HEK293 (cell line): ENCODE measurements at regions not wholly inside any gene's neighbourhood (a gene's known extent, or its start where the extent isn't known, plus 50 kb on each side); places are given as distances from the start of the nearest gene placed in this dataset.

Source experiments
- CTCF ChIA-PET: fragments of 350-600 bp; formaldehyde crosslinking; extraction: SDS; loops from one replicate; lab custom pipeline; 2021; ENCODE audit warnings: antibody characterized with exemption; lab: Yijun Ruan, JAX
- POLR2A ChIA-PET: fragments of 300-600 bp; formaldehyde crosslinking; extraction: SDS; loops from one replicate; lab custom pipeline; 2020; ENCODE audit warnings: antibody characterized with exemption, inconsistent platforms; lab: Yijun Ruan, JAX
- H3K27ac ChIP-seq: fragments of 200-500 bp; sonication (Bioruptor generic); 2 replicates; pipeline ENCODE4 v1.5.1; 2014; ENCODE audit warnings: low read depth, low read length, control low read depth, inconsistent platforms; ENCODE audit errors: extremely low read depth
- H3K36me3 ChIP-seq, 2 experiments: fragments of 200-500 bp in 1 of 2; sonication (Bioruptor generic) in 1 of 2; 1 replicate in 1 of 2; 2 replicates in 1 of 2; pipeline ENCODE4 v1.5.1; 2014 to 2017; ENCODE audit warnings: inconsistent platforms in 2 of 2, low read length in 2 of 2; ENCODE audit not compliant: control insufficient read depth in 2 of 2, insufficient read depth in 1 of 2
- H3K4me1 ChIP-seq: fragments of 200-500 bp; sonication (Bioruptor generic); 2 replicates; pipeline ENCODE4 v1.5.1; 2014; ENCODE audit warnings: mild to moderate bottlenecking, low read length, inconsistent platforms; ENCODE audit not compliant: control insufficient read depth, insufficient read depth
- H3K4me3 ChIP-seq: 2 replicates; pipeline ENCODE4 v1.5.1; 2011; ENCODE audit warnings: low read depth, mild to moderate bottlenecking, control low read depth, low read length, moderate library complexity
- H3K9me3 ChIP-seq: fragments of 200-500 bp; sonication (Bioruptor generic); 2 replicates; pipeline ENCODE4 v1.5.1; 2014; ENCODE audit warnings: low read depth, low read length, inconsistent platforms; ENCODE audit not compliant: control insufficient read depth, insufficient read depth
- MEIS1 ChIP-seq: sonication (generic); formaldehyde crosslinking; IDR thresholded peaks from 2 replicates; pipeline ENCODE4 v1.8.1; 2022; ENCODE audit warnings: missing genetic modification reagents, mild to moderate bottlenecking, borderline replicate concordance
- PRDM4 ChIP-seq: fragments of 450-650 bp; formaldehyde crosslinking; IDR thresholded peaks from 2 replicates; pipeline ENCODE4 v1.5.1; 2017; ENCODE audit warnings: missing biosample characterization, missing genetic modification characterization
- REST ChIP-seq: fragments of 450-650 bp; formaldehyde crosslinking; IDR thresholded peaks from 2 replicates; pipeline ENCODE4 v1.5.1; 2016; ENCODE audit warnings: missing biosample characterization, missing genetic modification characterization
- ZBTB11 ChIP-seq: fragments of 450-650 bp; formaldehyde crosslinking; conservative IDR thresholded peaks from 2 replicates; pipeline ENCODE4 v1.5.1; 2016; ENCODE audit warnings: low read depth, missing biosample characterization, missing genetic modification characterization
- ZBTB7A ChIP-seq: fragments of 450-650 bp; formaldehyde crosslinking; IDR thresholded peaks from 2 replicates; pipeline ENCODE4 v1.5.1; 2016; ENCODE audit warnings: low read depth, missing biosample characterization, missing genetic modification characterization
- ZFHX2 ChIP-seq: fragments of 450-650 bp; formaldehyde crosslinking; conservative IDR thresholded peaks from 2 replicates; pipeline ENCODE4 v1.5.1; 2016; ENCODE audit warnings: missing biosample characterization, missing genetic modification characterization
- ZNF280C ChIP-seq: fragments of 450-650 bp; formaldehyde crosslinking; IDR thresholded peaks from 2 replicates; pipeline ENCODE4 v1.5.1; 2016; ENCODE audit warnings: missing biosample characterization, missing genetic modification characterization
- ZNF391 ChIP-seq: fragments of 450-650 bp; formaldehyde crosslinking; IDR thresholded peaks from 2 replicates; pipeline ENCODE4 v1.5.1; 2016; ENCODE audit warnings: low read depth, missing biosample characterization, missing genetic modification characterization, borderline replicate concordance
- ZNF624 ChIP-seq: fragments of 450-650 bp; formaldehyde crosslinking; IDR thresholded peaks from 2 replicates; pipeline ENCODE4 v1.5.1; 2017; ENCODE audit warnings: missing biosample characterization, missing genetic modification characterization
- ZNF639 ChIP-seq: fragments of 450-650 bp; formaldehyde crosslinking; IDR thresholded peaks from 2 replicates; pipeline ENCODE4 v1.5.1; 2016; ENCODE audit warnings: missing biosample characterization, missing genetic modification characterization
- ZSCAN18 ChIP-seq: fragments of 450-650 bp; formaldehyde crosslinking; IDR thresholded peaks from 2 replicates; pipeline ENCODE4 v1.5.1; 2016; ENCODE audit warnings: missing biosample characterization, missing genetic modification characterization

- no peak for TF ChIP-seq PRDM4 (tag by site-specific recombination)
- no peak for TF ChIP-seq MEIS1 (CRISPR knock-in tag)
- no peak for TF ChIP-seq ZBTB7A (tag by site-specific recombination)
These were observed 533.5 kb upstream of the KLF12 start (continued) for GRCh38 chr13:74667656-74668203.

GRCh38 chr13:74662905-74663304 lies 528.7 kb upstream of the KLF12 start:
- H3K4me3 ChIP-seq: no peak overlapping the region
- no peak for TF ChIP-seq ZNF280C (tag by site-specific recombination)
- TF ChIP-seq ZNF639 (tag by site-specific recombination): no peak
- TF ChIP-seq, all 188 proteins: peak for 0
- Histone ChIP-seq H3K4me1 (no peaks in the 10 kb centered on the region), H3K9me3 (no peaks in the 10 kb centered on the region), H3K27ac (no peak overlapping the region), H3K36me3 (no peaks in the 10 kb centered on the region)
- POLR2A ChIA-PET: no interaction called here
- CTCF ChIA-PET: no interaction called here

GRCh38 chr13:74661851-74662250 lies 527.6 kb upstream of the KLF12 start:
- Histone ChIP-seq H3K4me1 (no peaks in the 10 kb centered on the region), H3K9me3 (no peaks in the 10 kb centered on the region), H3K27ac (no peak overlapping the region), H3K36me3 (no peaks in the 10 kb centered on the region), H3K4me3 (no peak overlapping the region)
- CTCF ChIA-PET: interaction anchor here (0.6 kb wide), 1 partner anchor 931 kb away, joined by 3 read pairs; no protein-coding TSS in a partner anchor
- POLR2A ChIA-PET: no interaction called here
- TF ChIP-seq ZBTB11 (tag by site-specific recombination): no peak
- TF ChIP-seq ZNF391 (tag by site-specific recombination): no peak
- TF ChIP-seq ZFHX2: no peak
- TF ChIP-seq ZSCAN18: no peak
- TF ChIP-seq REST (tag by site-specific recombination): no peak
- no peak for TF ChIP-seq ZNF624 (tag by site-specific recombination)
